ENCODE measurements at regions not wholly inside any gene's neighbourhood (a gene's known extent, or its start where the extent isn't known, plus 50 kb on each side); places are given as distances from the start of the nearest gene placed in this dataset.
"Not testable (repeated sequence)": the region's sequence is repeated elsewhere in the genome, so short reads cannot be mapped to it uniquely, and the experiment has no call there.

GRCh38 chr6:112626468-112627082 is 279.4 kb downstream of the RFPL4B start:
- DNase-seq (ENCODE audit: low read depth in 4 of 4, low spot score in 3 of 4), result no peak

GRCh38 chr6:112634376-112634775 is 287.2 kb downstream of the RFPL4B start:
- DNase-seq (ENCODE audit: low read depth in 4 of 4, low spot score in 3 of 4), result no peak

- DNase-seq (ENCODE audit: low read depth in 4 of 4, low spot score in 3 of 4), result no peak
Observed at GRCh38 chr6:112636650-112637262, 289.6 kb downstream of the RFPL4B start.

- DNase-seq (ENCODE audit: low read depth in 4 of 4, low spot score in 3 of 4), result no peak
Observed at GRCh38 chr6:112639391-112639831, 292.3 kb downstream of the RFPL4B start.

GRCh38 chr6:112640891-112641290 is 293.8 kb downstream of the RFPL4B start:
- DNase-seq (ENCODE audit: low read depth in 4 of 4, low spot score in 3 of 4), result no peak

GRCh38 chr6:112649853-112650252 is 302.7 kb downstream of the RFPL4B start:
- DNase-seq (ENCODE audit: low read depth in 4 of 4, low spot score in 3 of 4), result no peak

GRCh38 chr6:112651239-112651638 is 304.1 kb downstream of the RFPL4B start:
- DNase-seq (ENCODE audit: low read depth in 4 of 4, low spot score in 3 of 4), result no peak

GRCh38 chr6:112659912-112660311 is 312.8 kb downstream of the RFPL4B start:
- no peak for DNase-seq (ENCODE audit: low read depth in 4 of 4, low spot score in 3 of 4)

- DNase-seq (ENCODE audit: low read depth in 4 of 4, low spot score in 3 of 4), result no peak
Observed at GRCh38 chr6:112660626-112661025, 313.5 kb downstream of the RFPL4B start.

- DNase-seq (ENCODE audit: low read depth in 4 of 4, low spot score in 3 of 4), result no peak
Observed at GRCh38 chr6:112663698-112664097, 316.6 kb downstream of the RFPL4B start.

- DNase-seq (ENCODE audit: low read depth in 4 of 4, low spot score in 3 of 4), result no peak
Observed at GRCh38 chr6:112665114-112665513, 318.0 kb downstream of the RFPL4B start.

GRCh38 chr6:112665815-112666214 is 318.7 kb downstream of the RFPL4B start:
- DNase-seq (ENCODE audit: low read depth in 4 of 4, low spot score in 3 of 4), result no peak

GRCh38 chr6:112667427-112667826 is 320.3 kb downstream of the RFPL4B start:
- no peak for DNase-seq (ENCODE audit: low read depth in 4 of 4, low spot score in 3 of 4)

GRCh38 chr6:112680091-112680490 is 333.0 kb downstream of the RFPL4B start:
- no peak for DNase-seq (ENCODE audit: low read depth in 4 of 4, low spot score in 3 of 4)

- DNase-seq (ENCODE audit: low read depth in 4 of 4, low spot score in 3 of 4), result no peak
Observed at GRCh38 chr6:112682071-112682470, 334.9 kb downstream of the RFPL4B start.

GRCh38 chr6:112683106-112683505 is 336.0 kb downstream of the RFPL4B start:
- DNase-seq (ENCODE audit: low read depth in 4 of 4, low spot score in 3 of 4), result no peak

- DNase-seq (ENCODE audit: low read depth in 4 of 4, low spot score in 3 of 4), result no peak
Observed at GRCh38 chr6:112683926-112684325, 336.8 kb downstream of the RFPL4B start.

- DNase-seq (ENCODE audit: low read depth in 4 of 4, low spot score in 3 of 4), result not testable (repeated sequence)
Observed at GRCh38 chr6:112685521-112686220, 338.5 kb downstream of the RFPL4B start.

GRCh38 chr6:112688487-112689165 is 341.5 kb downstream of the RFPL4B start:
- not testable (repeated sequence) for DNase-seq (ENCODE audit: low read depth in 4 of 4, low spot score in 3 of 4)

- not testable (repeated sequence) for DNase-seq (ENCODE audit: low read depth in 4 of 4, low spot score in 3 of 4)
Observed at GRCh38 chr6:112689183-112689858, 342.2 kb downstream of the RFPL4B start.

All from right renal pelvis (tissue), 4 donors.